ENCODE measurements at regions not wholly inside any gene's neighbourhood (a gene's known extent, or its start where the extent isn't known, plus 50 kb on each side); places are given as distances from the start of the nearest gene placed in this dataset.

DNA sequence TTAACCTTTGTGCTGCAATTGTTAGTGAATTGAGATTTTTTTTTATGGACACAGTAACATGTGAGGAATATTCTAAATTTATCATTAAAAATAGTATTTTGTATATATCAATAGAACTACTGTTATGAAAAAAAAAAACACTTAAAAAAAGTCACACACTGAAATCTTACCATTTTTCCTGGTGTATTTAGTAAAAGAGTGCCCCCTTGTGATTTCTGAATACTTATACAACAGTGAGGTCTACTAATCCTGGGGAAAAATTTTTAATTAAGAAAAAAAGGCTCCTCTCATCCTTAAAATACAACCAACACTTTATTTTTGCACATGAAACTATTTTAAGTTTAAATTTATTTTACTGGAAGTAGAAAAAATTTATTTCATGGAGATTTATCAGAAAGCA, 56.4 kb upstream of the SPOCK3 start:
- DNase-seq, result no peak

DNA sequence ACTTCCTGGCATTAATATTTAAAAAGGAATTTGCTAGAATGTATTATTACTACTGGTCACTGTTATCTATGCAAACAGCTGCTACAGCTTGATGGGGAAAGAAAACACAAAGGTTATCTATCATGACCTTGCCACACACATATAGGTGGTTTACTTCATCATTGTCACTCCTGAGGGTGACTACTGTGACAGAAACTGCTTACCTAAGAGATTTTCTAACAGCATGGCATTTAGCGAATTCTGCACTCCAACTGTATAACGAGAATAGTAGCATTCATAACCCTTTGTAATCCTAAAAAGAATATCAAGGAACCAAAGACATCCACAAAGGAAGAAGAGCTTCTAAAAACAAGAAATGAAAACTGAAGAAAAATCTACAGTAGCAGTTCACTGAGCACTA, 74.6 kb upstream of the SPOCK3 start:
- DNase-seq, result no peak

DNA sequence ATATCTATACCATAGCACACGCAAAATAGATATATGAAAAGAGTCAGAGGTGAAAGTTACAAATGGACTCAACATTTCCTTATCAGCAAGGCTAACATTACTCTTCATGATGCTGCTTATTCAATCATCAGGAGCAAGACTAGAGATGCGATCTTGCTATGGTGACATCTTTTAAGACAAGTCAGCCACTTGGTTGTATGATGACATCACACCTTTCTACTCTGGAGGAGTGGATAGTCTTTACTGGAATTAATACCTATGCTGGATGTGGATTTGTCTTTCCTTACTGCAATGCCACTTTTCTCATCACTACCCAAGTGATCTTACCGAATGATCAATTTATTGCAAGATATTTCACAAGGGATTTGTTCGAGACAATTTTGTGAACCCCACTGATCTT, 87.0 kb upstream of the SPOCK3 start:
- no peak for DNase-seq

DNA sequence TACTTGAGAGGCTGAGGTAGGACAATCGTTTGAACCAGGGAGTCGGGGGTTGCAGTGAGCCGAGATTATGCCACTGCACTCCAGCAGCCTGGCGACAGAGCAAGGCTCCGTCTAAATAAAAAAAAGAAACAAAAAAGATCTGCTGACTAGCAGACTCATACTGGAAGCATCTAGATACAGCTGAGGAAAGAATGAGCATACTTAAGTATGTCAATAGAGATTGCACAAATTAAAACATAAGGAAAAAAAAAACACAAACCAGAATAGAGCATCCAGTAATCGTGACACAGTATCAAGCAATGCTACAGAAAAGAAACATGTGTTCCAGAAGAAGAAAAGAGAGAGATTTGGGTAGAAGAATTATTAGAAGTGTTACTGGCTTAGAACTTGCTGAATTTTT, 105.5 kb upstream of the SPOCK3 start:
- no peak for DNase-seq

DNA sequence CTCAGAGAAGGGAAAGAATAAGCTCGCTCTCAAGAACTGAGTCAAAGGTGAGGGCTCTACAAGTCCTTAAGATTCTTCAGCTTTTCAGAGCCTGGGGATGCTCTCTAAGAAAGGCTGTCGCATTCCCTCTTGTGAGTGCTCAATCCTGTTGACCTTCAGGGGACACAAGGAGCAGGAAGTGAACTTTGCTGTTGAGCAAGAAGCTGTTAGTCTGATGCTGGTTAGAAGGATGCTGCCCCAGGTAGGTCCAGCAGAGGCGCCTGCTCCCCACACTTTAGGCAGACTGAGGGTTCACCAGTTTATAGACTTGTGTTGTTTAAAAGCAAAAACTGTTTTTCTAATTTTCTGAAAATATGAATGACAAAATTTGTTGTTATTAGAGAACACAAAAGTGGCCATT, 125.4 kb upstream of the SPOCK3 start:
- no peak for DNase-seq

DNA sequence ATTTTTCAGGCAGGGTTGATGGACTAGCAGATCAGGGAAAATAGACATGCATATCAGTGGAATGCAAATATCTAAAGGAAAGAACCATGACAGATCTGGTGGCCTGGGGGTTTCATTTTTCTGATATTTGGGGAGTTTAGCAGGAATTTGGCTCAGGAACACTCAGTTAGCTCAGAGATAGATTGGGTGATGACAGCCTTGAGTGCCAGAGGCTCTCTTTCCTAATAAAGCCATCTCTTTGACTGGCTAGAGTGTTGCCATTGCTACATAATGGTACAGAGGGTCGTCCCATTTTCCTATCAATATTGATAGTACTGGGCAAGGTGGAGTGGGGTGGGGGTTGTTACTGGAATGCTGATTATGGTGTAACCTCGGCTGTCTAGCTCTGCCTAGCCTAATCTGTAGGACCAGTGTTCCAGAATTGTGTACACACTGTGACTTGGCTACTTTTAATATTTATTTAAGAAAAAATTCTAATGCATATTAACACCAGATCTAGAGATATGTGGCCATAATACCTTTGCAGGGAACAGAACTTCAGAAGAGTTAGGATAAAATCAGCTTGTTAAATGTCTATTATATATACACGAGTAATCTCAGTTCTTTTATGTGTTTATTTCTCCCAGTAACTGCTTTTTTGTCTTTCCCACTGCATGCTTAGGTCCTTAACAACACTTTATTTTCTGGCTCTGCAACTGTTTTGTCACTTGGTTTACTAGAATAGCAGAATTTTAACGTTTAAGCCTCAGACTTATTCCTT, 145.0 kb upstream of the SPOCK3 start:
- no peak for DNase-seq

DNA sequence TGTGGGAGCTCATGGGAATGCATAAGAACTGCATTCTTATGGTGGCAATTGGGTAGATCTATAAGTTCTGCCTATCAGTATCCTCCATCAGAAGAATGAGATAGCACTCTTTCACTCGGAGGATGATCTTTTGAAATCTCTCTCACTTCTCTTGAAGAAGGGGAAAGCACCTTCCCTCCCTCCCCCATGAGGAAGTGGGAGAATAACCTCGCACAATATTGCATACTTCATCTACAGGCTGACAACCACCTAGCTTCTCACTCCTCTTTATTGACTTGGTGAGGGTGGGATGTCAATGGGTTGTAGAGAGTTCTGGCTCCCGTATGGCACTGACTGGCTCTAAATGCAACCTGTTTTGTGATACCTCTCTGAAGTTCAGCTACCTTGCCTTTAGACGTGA, 146.7 kb upstream of the SPOCK3 start:
- no peak for DNase-seq

DNA sequence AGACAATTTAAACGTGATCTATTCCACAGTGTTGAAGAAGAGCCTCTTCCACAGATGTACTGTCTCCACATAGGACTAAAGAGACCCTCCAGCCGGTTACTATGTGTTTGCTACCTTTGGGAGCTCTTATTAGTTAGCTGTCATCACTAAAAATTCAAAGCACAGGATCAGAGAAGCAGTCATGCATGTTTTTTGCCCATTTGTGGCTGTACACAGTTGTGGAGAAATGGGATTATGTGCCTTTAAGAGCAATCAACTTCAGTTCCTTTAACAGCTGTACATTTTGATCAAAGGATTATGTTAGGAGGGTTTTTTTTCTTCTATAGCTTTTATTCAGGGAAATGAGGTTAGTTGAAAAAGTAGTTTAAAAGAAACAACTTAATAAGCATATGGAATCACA, 149.0 kb upstream of the SPOCK3 start:
- DNase-seq, result no peak

DNA sequence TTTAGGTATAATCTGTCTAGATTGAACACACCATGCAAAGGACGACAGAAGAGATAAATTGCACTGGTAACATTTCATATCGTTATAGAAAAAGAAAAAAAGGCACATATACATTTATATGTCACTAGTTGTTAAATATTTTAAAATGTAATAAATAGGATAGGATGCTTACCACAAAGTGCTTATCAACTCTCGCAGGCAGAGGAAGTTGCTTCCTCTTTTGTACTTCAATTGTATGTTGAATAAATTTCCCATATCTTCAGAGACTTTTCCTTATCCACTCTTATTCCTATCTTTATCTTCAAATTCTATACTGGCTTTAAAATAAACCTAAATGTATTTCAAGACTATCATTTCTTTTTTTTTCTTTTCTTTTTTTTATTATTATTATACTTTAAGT, 163.3 kb upstream of the SPOCK3 start:
- no peak for DNase-seq

DNA sequence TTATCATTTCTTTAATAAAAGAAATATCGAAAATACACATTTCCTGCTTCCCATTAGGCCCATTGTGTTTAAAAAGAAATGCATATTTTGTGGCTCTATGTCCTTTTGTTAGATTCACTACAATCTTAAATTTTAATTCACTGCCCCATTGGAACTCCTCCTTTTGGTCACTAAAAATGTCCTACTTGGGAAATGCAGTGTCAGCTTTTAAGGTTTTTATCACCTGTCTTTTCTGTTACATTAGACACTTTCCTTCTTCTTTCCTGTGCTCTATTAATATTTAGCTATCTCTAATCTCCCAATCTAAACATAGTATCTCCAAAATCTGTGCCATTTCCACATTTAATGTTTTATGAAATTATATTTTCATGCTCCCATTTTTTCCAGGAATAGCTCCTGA, 164.9 kb upstream of the SPOCK3 start:
- DNase-seq, result no peak

DNA sequence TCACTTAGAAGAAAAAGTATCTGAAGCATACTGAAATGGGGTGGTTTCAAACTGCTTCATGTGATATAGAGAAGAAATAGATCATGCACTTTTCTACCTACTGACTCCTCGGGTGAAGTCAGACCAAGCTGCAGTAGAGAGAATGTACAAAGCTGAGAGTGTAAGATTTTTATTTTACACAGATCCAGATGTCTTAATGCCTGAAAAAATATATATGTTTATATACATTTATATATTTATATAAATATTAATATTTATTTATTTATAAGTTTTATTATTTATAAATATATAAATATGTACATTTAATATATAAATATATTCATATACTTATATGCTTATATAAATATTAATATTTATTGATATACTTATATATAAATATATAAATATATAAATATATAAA, 171.9 kb upstream of the SPOCK3 start:
- DNase-seq, result no peak

DNA sequence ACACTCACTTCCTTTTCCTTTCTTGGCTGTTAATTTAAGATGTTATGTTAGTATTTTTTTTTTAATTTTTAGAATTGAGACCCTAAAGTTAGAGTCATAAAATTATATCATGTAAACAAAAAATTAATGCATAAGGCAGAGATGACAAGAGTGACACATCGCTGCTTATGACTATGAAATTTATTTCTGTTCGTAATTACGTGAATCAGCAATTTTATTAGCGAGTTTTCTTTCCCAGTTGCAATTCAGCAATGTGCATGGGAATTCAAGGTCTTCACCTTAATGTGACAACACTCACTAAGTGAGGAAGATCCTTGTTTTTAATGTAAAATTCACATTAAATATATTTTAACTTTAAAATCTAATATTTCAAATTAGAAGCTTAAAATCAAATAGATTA, 181.2 kb upstream of the SPOCK3 start:
- no peak for DNase-seq

DNA sequence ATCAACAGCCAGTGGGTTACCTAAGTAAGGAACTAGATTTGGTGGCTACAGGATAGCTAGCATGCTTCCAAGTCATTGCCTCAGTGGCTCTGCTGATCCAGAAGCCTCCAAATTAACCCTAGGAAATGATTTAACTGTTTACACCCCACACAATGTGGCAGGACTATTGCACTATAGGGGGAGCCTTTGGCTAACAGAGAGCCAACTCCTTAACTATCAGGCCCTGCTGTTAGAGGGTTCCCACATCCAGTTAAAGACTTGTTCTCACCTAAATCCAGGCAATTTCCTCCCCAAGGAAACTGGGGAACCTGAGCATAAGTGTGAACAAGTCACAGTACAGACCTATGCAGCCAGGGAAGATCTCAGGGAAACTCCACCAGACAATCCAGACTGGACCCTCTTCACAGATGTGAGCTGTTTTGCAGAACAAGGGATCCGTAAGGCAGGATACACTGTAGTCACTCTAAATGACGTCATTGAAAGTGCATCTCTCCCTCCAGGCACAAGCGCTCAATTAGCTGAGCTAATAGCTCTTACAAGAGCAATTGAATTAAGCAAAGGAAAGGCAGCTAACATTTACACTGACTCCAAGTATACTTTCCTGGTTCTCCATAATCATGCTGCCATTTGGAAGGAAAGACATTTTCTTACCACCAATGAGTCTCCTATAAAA, 185.3 kb upstream of the SPOCK3 start:
- DNase-seq, result no peak

DNA sequence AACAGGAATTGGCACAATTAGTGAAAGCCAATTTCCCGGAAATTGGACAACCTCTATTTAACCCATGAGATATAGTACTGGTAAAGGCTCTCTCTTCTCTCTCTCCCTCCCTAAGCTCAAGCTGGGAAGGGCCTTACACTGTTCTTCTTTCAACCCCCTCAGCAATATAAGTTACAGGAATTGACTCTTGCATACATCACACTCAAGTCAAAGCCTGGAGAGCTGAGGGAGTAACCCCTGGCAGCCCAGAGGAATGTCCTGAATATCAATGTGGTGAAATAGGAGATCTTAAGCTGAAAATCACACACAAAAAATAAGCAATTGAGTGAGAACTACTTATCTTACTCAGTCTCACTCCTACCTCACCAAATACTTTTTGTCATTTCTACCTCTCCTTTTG, 186.9 kb upstream of the SPOCK3 start:
- DNase-seq, result no peak

DNA sequence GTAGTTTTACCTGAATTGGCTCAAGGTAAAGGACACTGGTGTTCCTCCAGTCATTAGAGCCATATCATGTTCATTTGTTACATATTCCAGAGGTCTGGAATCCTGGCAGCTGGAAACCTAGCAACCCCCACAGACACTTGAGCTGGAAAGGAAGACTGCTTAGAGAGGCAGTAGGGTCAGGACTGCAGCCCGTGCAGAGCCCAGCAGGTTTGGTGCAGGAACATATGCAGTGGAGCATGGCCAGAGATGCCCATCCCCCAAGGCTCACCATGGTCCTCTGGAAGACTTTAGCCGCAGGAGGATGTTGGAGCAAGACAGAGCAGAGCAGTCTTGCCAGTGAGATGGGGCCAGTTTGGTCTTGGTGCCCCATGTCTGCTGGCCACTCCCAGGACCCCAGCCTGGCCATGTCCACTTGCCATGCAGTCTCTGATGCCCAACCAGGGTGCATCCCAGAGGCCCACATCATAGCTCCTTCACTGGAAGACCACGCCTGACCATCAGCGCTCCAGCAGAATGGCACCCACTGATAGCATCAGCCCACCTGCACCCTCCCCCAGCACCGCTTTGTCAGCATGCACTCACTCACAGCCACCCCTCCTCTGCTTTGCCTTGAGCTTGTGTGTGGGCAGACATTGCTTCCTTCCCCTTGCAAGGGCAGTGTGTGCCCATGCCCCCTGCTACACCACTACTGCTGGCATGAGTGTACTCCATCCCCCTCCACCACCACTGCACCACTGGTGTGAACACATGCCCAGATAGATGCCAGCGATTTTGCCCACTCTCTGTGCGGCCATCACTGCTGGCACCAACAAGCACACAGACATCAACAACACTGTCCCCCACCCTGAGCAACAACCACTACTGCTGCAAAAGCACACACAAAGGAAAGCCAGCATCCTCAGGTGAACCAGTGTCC, 190.3 kb upstream of the SPOCK3 start:
- no peak for DNase-seq

DNA sequence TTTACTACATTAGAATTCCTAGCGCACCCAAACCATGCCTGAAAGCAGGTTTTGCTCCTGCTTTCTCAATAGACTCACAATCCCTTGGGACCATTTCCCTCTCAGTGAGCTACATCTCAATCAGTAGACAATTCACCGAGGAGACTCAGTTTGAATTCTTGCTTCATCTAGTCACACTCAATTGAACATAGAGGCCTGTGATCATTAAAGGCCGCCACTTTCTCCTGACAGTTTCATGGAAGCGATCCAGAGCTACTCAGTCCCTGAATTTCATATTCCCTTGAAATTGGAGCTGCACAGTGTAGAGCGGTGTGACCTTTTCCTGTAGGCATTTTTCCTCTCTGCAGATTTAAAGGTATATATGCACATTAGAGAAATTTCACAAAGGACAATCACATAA, 193.9 kb upstream of the SPOCK3 start:
- DNase-seq, result no peak

DNA sequence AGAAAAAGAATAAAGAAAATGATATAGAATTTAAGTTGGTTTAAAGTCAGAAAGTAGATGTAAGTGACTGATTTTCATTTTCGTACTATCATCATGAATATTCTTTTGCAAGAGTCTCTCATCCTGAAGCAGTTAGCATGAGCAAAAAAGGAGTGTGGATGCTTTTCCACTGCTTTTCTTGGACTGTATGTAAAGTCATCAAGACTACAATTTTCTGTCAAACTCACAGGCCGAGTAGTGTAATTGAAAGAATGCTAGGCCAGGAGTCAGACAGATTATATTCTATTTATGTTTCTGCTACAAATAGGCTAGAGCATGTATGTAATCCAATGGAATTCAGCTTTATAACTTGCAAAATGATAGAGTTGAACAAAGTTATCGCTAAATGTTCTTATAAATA, 197.1 kb upstream of the SPOCK3 start:
- DNase-seq, result no peak

DNA sequence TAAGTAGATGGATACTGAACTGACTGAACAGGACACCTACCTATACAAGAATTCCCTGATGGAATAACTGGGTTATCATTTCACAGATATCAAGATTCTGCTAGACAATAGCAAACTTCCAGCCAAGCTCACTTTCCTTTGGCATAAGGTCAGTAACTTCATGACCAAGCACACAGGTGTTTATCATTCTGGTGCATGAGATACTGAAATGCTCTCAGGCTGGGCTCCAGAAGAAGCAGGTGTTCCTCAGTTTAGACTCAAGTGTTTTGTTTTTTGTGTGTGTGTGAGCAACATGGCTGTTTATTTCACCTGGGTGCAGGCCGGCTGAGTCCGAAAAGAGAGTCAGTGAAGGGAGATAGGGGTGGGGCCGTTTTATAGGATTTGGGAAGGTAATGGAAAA, 201.5 kb upstream of the SPOCK3 start:
- DNase-seq, result no peak

DNA sequence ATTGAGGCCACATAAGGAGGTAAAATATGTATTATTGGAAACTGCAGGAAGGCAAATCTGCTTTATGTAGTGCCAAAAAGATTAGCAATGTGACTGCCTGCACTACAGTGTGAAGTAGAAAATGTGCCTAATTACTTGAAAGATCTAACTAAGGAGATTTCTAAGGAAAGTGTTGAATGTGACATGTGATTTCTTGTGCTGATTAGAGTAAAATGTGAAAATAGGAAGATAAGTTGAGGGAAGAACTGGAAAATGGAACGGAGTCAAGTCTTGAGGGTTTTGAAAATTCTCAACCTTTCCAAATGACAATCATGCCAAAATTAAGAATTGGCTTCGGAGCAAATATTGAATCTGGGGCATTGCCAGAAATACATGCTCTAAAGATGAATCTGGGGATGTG, 209.5 kb upstream of the SPOCK3 start:
- no peak for DNase-seq

DNA sequence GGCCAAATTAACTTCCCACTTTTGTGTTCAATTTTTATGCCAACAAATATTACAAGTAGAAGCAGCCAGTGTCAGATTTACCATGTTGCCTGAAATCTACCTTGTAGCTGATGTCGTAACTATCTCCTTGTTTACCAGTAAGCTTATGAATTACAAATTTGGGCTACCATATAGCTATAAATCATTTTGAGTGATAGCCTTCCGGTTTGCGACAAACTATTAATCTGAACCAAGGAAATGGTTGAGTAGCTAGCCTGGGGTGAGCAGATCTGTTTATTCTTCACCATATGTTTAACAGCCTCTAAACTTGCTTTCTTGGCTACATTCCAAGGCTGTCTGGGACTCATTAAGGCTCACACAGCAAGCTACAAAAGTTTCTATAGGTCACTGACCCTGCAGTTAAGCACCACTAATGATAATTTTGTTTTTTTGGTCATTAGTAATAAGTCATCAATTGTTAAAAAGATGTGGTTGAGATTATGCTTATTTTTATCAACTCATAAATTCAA, 218.7 kb upstream of the SPOCK3 start:
- no peak for DNase-seq

DNA sequence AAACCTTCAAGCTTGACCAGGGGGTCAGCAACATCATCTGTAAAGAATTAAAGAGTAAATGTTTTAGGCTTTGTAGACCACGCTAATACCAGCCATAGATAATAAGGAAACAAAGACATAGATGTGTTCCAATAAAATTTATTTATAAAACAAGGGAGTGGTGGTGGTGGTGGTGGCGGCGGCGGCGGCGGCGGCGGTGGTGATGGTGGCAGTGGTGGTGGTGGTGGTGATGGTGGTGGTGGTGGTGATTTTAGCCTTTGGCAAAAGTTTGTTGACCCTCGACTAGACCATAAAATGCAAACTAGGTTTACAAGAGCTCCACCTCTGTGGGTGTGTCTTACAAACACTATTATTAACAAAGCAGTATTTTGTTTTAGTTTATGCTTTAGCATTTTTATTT, 222.3 kb upstream of the SPOCK3 start:
- DNase-seq, result no peak

DNA sequence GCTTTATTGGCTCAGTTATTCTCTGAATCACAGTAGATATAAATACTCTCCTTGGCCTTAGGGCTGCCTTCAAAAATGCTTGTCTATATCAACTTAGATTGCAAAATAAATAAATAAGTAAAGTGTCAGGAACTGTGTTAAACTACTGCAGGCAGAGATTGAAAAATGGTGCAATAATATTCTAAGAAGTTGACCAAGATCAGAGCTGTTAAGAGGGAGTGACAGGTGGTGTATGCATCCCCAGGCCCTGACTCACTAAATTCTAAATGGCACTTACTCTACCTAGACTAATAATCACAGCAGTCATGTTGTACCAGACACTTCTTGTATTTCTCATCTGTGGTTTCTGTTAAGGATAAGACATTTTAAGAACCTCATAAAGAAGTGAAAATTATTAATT, 235.1 kb upstream of the SPOCK3 start:
- DNase-seq, result no peak

DNA sequence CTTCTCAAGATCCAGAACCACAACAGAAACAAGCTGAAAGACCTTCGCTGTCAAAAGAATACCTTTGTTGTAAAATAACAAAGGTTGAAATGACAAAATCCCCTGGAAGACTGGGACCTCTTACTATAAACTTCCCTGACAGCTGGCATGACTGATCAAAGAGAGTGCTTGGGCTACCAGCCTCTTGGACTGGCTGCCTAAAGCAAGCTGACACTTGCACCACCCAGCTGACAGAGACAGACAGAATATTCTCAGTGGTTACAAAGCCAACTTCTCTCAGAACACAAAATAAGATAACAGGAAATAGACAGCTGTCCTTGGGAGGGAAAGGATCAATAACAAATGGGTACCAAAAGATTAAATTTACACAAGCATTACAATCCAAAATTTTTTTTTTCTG, 241.7 kb upstream of the SPOCK3 start:
- DNase-seq, result no peak

DNA sequence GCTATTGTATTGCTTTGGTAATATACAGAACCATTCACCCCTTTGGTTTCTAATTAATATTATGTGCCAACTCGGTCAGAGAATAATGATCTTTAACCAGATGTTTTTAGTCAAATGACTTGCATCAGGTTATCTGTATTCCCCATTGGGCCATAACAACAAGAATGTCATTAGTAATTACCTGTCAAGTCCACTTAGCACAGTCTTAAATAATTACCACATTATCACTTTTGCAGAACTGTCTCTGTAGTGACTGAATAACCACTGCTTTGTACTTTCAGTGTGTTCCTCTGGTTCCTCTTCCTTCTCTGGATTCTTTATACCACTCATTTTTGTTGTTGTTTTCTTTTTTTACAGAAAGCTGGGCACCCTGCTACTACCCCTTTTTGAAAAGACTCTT, 257.7 kb upstream of the SPOCK3 start:
- DNase-seq, result no peak

Measured in activated T-cell treated with anti-CD3 and anti-CD28 coated beads, Interleukin-2, amount 50 U/mL, for 48 hours (primary cell).